Hepatocyte (in vitro differentiated cells): ENCODE measurements at regions not wholly inside any gene's neighbourhood (a gene's known extent, or its start where the extent isn't known, plus 50 kb on each side); places are given as distances from the start of the nearest gene placed in this dataset.

Experiments
- DNase-seq: peaks from one replicate; pipeline ENCODE4 v3.0.0-alpha.2; 2016; ENCODE audit warnings: low spot score
- H2AFZ ChIP-seq: fragments of 200-600 bp; sonication (generic); 2 replicates; pipeline ENCODE4 v1.6.0; 2016; ENCODE audit warnings: antibody characterized with exemption, mild to moderate bottlenecking
- H3K27ac ChIP-seq: fragments of 200-600 bp; sonication (generic); 2 replicates; pipeline ENCODE4 v1.5.1; 2016; ENCODE audit warnings: mild to moderate bottlenecking
- H3K27me3 ChIP-seq: fragments of 200-600 bp; sonication (generic); 2 replicates; pipeline ENCODE4 v1.6.1; 2016
- H3K36me3 ChIP-seq: fragments of 200-600 bp; sonication (generic); replicated peaks from 2 replicates; pipeline ENCODE4 v1.5.1; 2016; ENCODE audit warnings: low read depth; ENCODE audit not compliant: insufficient read depth
- H3K4me1 ChIP-seq: fragments of 200-600 bp; sonication (generic); 2 replicates; pipeline ENCODE4 v1.5.1; 2016; ENCODE audit warnings: mild to moderate bottlenecking, moderate library complexity; ENCODE audit not compliant: insufficient read depth
- H3K4me2 ChIP-seq: fragments of 200-600 bp; sonication (generic); 2 replicates; pipeline ENCODE4 v1.6.0; 2016
- H3K4me3 ChIP-seq: fragments of 200-600 bp; sonication (generic); 2 replicates; pipeline ENCODE4 v1.5.1; 2016; ENCODE audit warnings: mild to moderate bottlenecking
- H3K79me2 ChIP-seq: fragments of 200-600 bp; sonication (generic); 2 replicates; pipeline ENCODE4 v1.6.0; 2017; ENCODE audit warnings: mild to moderate bottlenecking
- H3K9me2 ChIP-seq: fragments of 200-600 bp; sonication (generic); replicated peaks from 2 replicates; pipeline ENCODE4 v1.6.0; 2017; ENCODE audit warnings: mild to moderate bottlenecking; ENCODE audit not compliant: insufficient read depth
- H3K9me3 ChIP-seq: fragments of 200-600 bp; sonication (generic); 2 replicates; pipeline ENCODE4 v1.5.1; 2016; ENCODE audit warnings: low read depth, mild to moderate bottlenecking
- H4K20me1 ChIP-seq: fragments of 200-600 bp; sonication (generic); 2 replicates; pipeline ENCODE4 v1.6.0; 2016; ENCODE audit warnings: mild to moderate bottlenecking; ENCODE audit not compliant: insufficient read depth, poor library complexity, severe bottlenecking
- CTCF ChIP-seq: fragments of 200-600 bp; sonication (generic); IDR thresholded peaks from 2 replicates; pipeline ENCODE4 v1.5.1; 2016; ENCODE audit warnings: antibody characterized with exemption, mild to moderate bottlenecking; ENCODE audit not compliant: poor library complexity
- EZH2 ChIP-seq: fragments of 200-600 bp; sonication (generic); IDR thresholded peaks from 2 replicates; pipeline ENCODE4 v1.6.1; 2016; ENCODE audit warnings: antibody characterized with exemption, mild to moderate bottlenecking, borderline replicate concordance
- EZH2phosphoT487 ChIP-seq: fragments of 200-600 bp; sonication (generic); IDR thresholded peaks from one replicate; pipeline ENCODE4 v1.6.1; 2018; ENCODE audit warnings: antibody characterized with exemption, mild to moderate bottlenecking, low read depth, moderate library complexity; ENCODE audit not compliant: unreplicated experiment, severe bottlenecking
- WGBS: methylation state at CpG from one replicate; pipeline ENCODE4 v1.1.6; 2016; ENCODE audit warnings: low lambda C conversion rate; ENCODE audit errors: missing lambda C conversion rate; 5-methylcytosine and 5-hydroxymethylcytosine counted together

- TF ChIP-seq CTCF: no peak
- no peak for TF ChIP-seq EZH2
- TF ChIP-seq EZH2phosphoT487: no peak
- Histone ChIP-seq H2AFZ (no peak overlapping the region), H3K9me2 (no peaks in the 10 kb centered on the region), H3K9me3 (no peaks in the 10 kb centered on the region), H3K79me2 (no peaks in the 10 kb centered on the region), H3K27ac (no peak overlapping the region), H3K27me3 (no peaks in the 10 kb centered on the region), H4K20me1 (no peaks in the 10 kb centered on the region), H3K4me1 (no peaks in the 10 kb centered on the region), H3K4me2 (no peak overlapping the region), H3K4me3 (no peak overlapping the region), H3K36me3 (no peaks in the 10 kb centered on the region)
- no peak for DNase-seq
- WGBS: 90% methylated on average over 22 of the region's 22 CpGs
Observed at GRCh38 chr18:78896111-78896905, 83.3 kb upstream of the SALL3 start.

GRCh38 chr18:78898066-78898465, 81.6 kb upstream of the SALL3 start:
- DNase-seq: no peak
- no peaks in the 10 kb centered on the region for H3K36me3 ChIP-seq
- 93% methylated on average over 9 of the region's 9 CpGs for WGBS
- H3K4me2 ChIP-seq: no peak overlapping the region
- H3K9me3 ChIP-seq: no peaks in the 10 kb centered on the region
- H4K20me1 ChIP-seq: no peaks in the 10 kb centered on the region
- no peak overlapping the region for H2AFZ ChIP-seq
- H3K27ac ChIP-seq: no peak overlapping the region
- no peaks in the 10 kb centered on the region for H3K9me2 ChIP-seq
- TF ChIP-seq EZH2: no peak
- TF ChIP-seq EZH2phosphoT487: no peak
- TF ChIP-seq CTCF: no peak
- no peak overlapping the region for H3K4me3 ChIP-seq
- H3K79me2 ChIP-seq: no peaks in the 10 kb centered on the region
- no peaks in the 10 kb centered on the region for H3K4me1 ChIP-seq
- no peaks in the 10 kb centered on the region for H3K27me3 ChIP-seq

- Histone ChIP-seq H3K4me3 (no peak overlapping the region), H3K27ac (no peak overlapping the region), H3K36me3 (no peaks in the 10 kb centered on the region), H3K27me3 (no peaks in the 10 kb centered on the region), H4K20me1 (no peaks in the 10 kb centered on the region), H2AFZ (no peak overlapping the region), H3K9me3 (no peaks in the 10 kb centered on the region), H3K4me1 (no peaks in the 10 kb centered on the region), H3K4me2 (no peak overlapping the region), H3K79me2 (no peaks in the 10 kb centered on the region), H3K9me2 (no peaks in the 10 kb centered on the region)
- DNase-seq: no peak
- TF ChIP-seq EZH2 (no peak), EZH2phosphoT487 (no peak), CTCF (no peak)
- WGBS: 89% methylated on average over 13 of the region's 14 CpGs
Observed at GRCh38 chr18:78898635-78899034, 81.0 kb upstream of the SALL3 start.
